ENCODE measurements at regions not wholly inside any gene's neighbourhood (a gene's known extent, or its start where the extent isn't known, plus 50 kb on each side); places are given as distances from the start of the nearest gene placed in this dataset.

DNA sequence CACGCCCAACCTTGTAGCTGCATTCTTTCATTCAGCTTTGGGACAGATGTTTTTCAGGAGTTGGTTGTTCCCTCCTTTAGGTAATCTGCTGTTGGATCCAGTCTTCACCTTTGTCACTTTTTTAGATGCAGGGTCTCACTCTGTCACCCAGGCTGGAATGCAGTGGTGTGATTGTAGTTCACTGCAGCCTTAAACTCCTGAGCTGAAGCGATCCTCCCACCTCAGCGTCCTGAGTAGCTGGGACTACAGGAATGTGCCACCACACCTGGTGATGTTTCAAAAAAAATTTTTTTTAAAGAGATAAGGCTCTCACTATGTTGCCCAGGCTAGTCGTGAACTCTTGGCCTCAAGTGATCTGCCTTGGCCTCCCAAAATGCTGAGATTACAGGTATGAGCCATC, 164.3 kb downstream of the KTN1 start:
- TF ChIP-seq POLR2A (IDR thresholded peaks at IDR 0.05) = no peak
- TF ChIP-seq, protein P1, sequence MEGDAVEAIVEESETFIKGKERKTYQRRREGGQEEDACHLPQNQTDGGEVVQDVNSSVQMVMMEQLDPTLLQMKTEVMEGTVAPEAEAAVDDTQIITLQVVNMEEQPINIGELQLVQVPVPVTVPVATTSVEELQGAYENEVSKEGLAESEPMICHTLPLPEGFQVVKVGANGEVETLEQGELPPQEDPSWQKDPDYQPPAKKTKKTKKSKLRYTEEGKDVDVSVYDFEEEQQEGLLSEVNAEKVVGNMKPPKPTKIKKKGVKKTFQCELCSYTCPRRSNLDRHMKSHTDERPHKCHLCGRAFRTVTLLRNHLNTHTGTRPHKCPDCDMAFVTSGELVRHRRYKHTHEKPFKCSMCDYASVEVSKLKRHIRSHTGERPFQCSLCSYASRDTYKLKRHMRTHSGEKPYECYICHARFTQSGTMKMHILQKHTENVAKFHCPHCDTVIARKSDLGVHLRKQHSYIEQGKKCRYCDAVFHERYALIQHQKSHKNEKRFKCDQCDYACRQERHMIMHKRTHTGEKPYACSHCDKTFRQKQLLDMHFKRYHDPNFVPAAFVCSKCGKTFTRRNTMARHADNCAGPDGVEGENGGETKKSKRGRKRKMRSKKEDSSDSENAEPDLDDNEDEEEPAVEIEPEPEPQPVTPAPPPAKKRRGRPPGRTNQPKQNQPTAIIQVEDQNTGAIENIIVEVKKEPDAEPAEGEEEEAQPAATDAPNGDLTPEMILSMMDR (IDR thresholded peaks at IDR 0.05) = no peak
- intact Hi-C loops (cut with DNase I; ENCODE audit: low total_unique reads) = no loop called here

DNA sequence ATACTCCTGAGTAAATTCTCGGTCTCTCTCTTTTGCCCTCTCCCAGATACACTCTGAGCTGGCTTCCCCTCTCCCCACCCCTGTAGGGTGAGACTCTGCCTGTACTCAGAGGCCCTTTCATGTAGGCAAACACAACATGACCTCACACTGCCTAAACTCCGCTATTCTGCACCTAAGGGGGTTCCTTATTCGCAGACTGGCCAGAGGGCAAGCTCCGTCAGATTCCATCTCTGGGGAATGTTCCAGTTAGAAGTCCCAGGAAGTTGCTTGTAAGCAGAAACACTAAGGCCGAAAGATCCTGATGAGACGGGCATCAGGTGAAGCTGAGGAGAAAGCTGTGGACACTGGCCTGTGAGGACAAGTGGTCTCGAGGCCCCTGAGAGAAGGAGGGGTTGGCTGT, 165.9 kb downstream of the KTN1 start:
- DNase-seq = no peak
- Histone ChIP-seq H3K36me3 (no peaks in the 10 kb centered on the region), H3K4me1 (no peaks in the 10 kb centered on the region), H3K9me3 (no peaks in the 10 kb centered on the region), H3K27me3 (no peaks in the 10 kb centered on the region), H3K27ac (no peak overlapping the region), H3K4me3 (no peak overlapping the region)
- intact Hi-C loops (cut with DNase I; ENCODE audit: low total_unique reads) = no loop called here
- no peak for TF ChIP-seq POLR2A (IDR thresholded peaks at IDR 0.05)
- TF ChIP-seq, protein P1 (IDR thresholded peaks at IDR 0.05) = no peak

More for the DNA sequence above, 164.3 kb downstream of the KTN1 start:
- Histone ChIP-seq H3K27ac (no peak overlapping the region), H3K36me3 (no peaks in the 10 kb centered on the region), H3K4me1 (no peaks in the 10 kb centered on the region), H3K4me3 (no peak overlapping the region), H3K27me3 (no peaks in the 10 kb centered on the region), H3K9me3 (no peaks in the 10 kb centered on the region)
- DNase-seq = no peak

DNA sequence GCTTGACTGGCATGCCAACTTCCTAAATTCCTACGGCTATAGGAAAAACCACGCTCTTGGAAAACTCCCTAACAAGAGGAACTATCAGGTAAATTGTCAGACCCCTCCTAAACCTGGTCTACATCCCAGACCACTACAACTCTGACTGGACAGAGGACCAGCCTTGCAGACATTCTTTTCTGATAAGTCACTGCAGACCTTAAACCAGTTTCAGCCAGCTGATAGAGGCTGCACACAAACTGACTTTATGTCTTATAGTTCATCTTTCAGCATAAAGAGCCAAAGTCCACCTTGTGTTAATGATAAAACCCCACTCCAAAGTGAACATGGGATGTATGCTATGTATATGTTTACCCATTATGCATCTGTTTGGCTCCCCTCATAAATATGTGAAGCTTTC, 166.6 kb downstream of the KTN1 start:
- no peaks in the 10 kb centered on the region for H3K4me1 ChIP-seq
- TF ChIP-seq, protein P1 (IDR thresholded peaks at IDR 0.05) = no peak
- no peak for TF ChIP-seq POLR2A (IDR thresholded peaks at IDR 0.05)
- H3K27me3 ChIP-seq = no peaks in the 10 kb centered on the region
- no peaks in the 10 kb centered on the region for H3K9me3 ChIP-seq
- no peak for DNase-seq
- no peak overlapping the region for H3K27ac ChIP-seq
- no peaks in the 10 kb centered on the region for H3K36me3 ChIP-seq
- no peak overlapping the region for H3K4me3 ChIP-seq
- intact Hi-C loops (cut with DNase I; ENCODE audit: low total_unique reads) = no loop called here

DNA sequence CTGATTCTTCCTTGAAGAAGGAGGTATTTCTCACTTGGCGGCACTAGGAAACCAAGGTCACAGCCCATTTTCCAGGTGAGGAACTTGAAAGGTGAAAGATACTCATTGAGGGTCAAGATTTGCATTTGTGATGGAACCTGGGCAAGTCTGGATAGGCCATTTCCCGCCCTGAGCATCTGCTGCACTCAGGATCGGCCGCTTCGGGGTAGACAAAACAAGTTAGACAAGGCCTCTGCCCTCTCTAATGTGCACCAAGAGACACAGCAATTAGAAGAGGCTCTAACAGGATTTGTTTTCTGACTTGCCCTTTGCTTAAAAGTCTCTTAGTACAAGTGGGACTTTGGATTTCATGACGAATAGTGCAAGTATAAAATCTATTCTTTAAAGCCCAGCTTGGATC, 167.2 kb downstream of the KTN1 start:
- no peaks in the 10 kb centered on the region for H3K4me1 ChIP-seq
- intact Hi-C loops (cut with DNase I; ENCODE audit: low total_unique reads) = no loop called here
- no peak for DNase-seq
- TF ChIP-seq, protein P1 (IDR thresholded peaks at IDR 0.05) = no peak
- no peak for TF ChIP-seq POLR2A (IDR thresholded peaks at IDR 0.05)
- no peaks in the 10 kb centered on the region for H3K36me3 ChIP-seq
- H3K4me3 ChIP-seq = no peak overlapping the region
- H3K9me3 ChIP-seq = no peaks in the 10 kb centered on the region
- no peak overlapping the region for H3K27ac ChIP-seq
- no peaks in the 10 kb centered on the region for H3K27me3 ChIP-seq

DNA sequence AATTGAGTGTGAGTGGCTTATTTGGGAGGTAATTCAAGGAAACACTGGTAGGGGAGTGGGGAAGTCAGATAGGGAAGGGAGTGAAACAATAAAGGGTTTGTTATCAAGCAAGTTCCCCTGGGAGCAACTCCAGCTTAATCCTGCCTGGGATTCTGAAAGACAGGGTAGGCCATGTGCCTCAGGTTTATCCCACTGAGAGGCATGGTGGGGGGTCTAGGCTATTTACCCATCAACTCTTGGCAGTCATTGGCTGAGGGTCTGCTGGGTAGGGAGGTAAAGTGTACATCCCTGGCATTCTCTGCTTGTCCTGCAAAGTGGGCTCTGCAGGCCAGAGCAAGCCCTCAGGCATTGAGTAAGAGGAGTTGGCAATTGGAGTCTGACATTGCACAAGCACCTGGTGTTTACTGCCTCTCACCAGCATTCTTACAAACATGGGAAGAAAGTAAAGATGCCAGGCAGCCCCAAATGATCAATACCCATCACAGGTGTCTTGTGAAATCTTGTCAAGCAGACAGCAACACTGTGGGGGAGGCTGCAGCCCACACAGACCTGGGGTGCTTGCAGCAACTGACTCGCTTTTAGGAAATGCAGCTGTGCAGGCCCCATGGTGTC, 169.3 kb downstream of the KTN1 start:
- Histone ChIP-seq H3K4me1 (no peaks in the 10 kb centered on the region), H3K9me3 (no peaks in the 10 kb centered on the region), H3K27me3 (no peaks in the 10 kb centered on the region), H3K4me3 (no peak overlapping the region), H3K27ac (no peak overlapping the region), H3K36me3 (no peaks in the 10 kb centered on the region)
- no peak for DNase-seq
- intact Hi-C loops (cut with DNase I; ENCODE audit: low total_unique reads) = no loop called here
- TF ChIP-seq, protein P1 (IDR thresholded peaks at IDR 0.05) = no peak
- TF ChIP-seq POLR2A (IDR thresholded peaks at IDR 0.05) = no peak

Data from uterus (tissue), 3 donors.